ENCODE measurements at regions not wholly inside any gene's neighbourhood (a gene's known extent, or its start where the extent isn't known, plus 50 kb on each side); places are given as distances from the start of the nearest gene placed in this dataset.

GRCh38 chr4:14452001-14452400 lies 550.3 kb upstream of the CPEB2 start:
- ATAC-seq, result peak; percentile 64 to 85
- WGBS, result 30% methylated on average over 12 of the region's 12 CpGs

DNA sequence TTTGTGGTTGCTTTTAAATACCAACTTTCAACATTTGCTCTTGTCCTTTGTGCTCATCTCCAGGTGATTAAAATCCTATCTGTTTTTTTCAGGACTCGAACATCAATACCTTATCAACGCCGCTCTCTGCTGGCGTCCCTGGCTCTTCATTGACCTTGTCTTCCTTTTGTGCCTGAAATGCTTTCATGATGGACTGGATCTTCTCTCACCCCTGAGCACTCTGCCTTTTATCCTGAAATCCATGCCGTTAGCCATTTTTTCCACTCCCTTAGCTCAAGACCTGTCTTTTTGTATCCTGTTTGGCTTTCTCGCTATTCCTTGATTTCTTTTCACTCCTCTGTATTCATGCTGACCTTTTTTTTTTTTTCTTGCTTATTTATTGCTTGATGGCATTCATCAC lies 549.5 kb upstream of the CPEB2 start:
- H3K9me3 ChIP-seq (ENCODE audit: control insufficient read depth, low read length), result no peaks in the 10 kb centered on the region
- H3K27ac ChIP-seq (ENCODE audit: low read length), result no peak overlapping the region
- H3K4me3 ChIP-seq (ENCODE audit: low read length), result no peak overlapping the region
- WGBS, result 33% methylated on average over 6 of the region's 6 CpGs
- ATAC-seq (no peak), DNase-seq (no peak)
- intact Hi-C loops (cut with DNase I), result no loop called here
- peaks cover 2% of the 10 kb centered on the region for H3K4me1 ChIP-seq (ENCODE audit: control insufficient read depth, insufficient read depth, low read length)
- H3K27me3 ChIP-seq (ENCODE audit: control insufficient read depth, insufficient read depth), result no peaks in the 10 kb centered on the region

More at GRCh38 chr4:14452001-14452400, 550.3 kb upstream of the CPEB2 start:
- intact Hi-C loops (cut with DNase I), result no loop called here
- H3K4me1 ChIP-seq (ENCODE audit: control insufficient read depth, insufficient read depth, low read length), result peaks cover 2% of the 10 kb centered on the region
- no peak overlapping the region for H3K27ac ChIP-seq (ENCODE audit: low read length)
- DNase-seq, result peak; percentile 10 to 63 (median 53)
- no peaks in the 10 kb centered on the region for H3K27me3 ChIP-seq (ENCODE audit: control insufficient read depth, insufficient read depth)
- H3K9me3 ChIP-seq (ENCODE audit: control insufficient read depth, low read length), result no peaks in the 10 kb centered on the region
- H3K4me3 ChIP-seq (ENCODE audit: low read length), result no peak overlapping the region

GRCh38 chr4:14458463-14458862 lies 543.8 kb upstream of the CPEB2 start:
- no peak for DNase-seq
- H3K27ac ChIP-seq (ENCODE audit: low read length), result no peak overlapping the region
- no peaks in the 10 kb centered on the region for H3K9me3 ChIP-seq (ENCODE audit: control insufficient read depth, low read length)
- 90% methylated on average over 2 of the region's 2 CpGs for WGBS
- no peaks in the 10 kb centered on the region for H3K4me1 ChIP-seq (ENCODE audit: control insufficient read depth, insufficient read depth, low read length)
- no peaks in the 10 kb centered on the region for H3K27me3 ChIP-seq (ENCODE audit: control insufficient read depth, insufficient read depth)
- no peak for ATAC-seq
- H3K4me3 ChIP-seq (ENCODE audit: low read length), result no peak overlapping the region
- intact Hi-C loops (cut with DNase I), result no loop called here

GRCh38 chr4:14465057-14465456 lies 537.2 kb upstream of the CPEB2 start:
- Histone ChIP-seq H3K4me1 (ENCODE audit: control insufficient read depth, insufficient read depth, low read length) (no peaks in the 10 kb centered on the region), H3K27ac (ENCODE audit: low read length) (no peak overlapping the region), H3K4me3 (ENCODE audit: low read length) (no peak overlapping the region), H3K9me3 (ENCODE audit: control insufficient read depth, low read length) (no peaks in the 10 kb centered on the region), H3K27me3 (ENCODE audit: control insufficient read depth, insufficient read depth) (no peaks in the 10 kb centered on the region)
- WGBS, result 51% methylated on average over 1 of the region's 1 CpG
- intact Hi-C loops (cut with DNase I), result no loop called here
- DNase-seq (no peak), ATAC-seq (peak in 1 of 2 donors; percentile 11)

GRCh38 chr4:14465507-14465906 lies 536.8 kb upstream of the CPEB2 start:
- Histone ChIP-seq H3K4me3 (ENCODE audit: low read length) (no peak overlapping the region), H3K27ac (ENCODE audit: low read length) (no peak overlapping the region), H3K9me3 (ENCODE audit: control insufficient read depth, low read length) (no peaks in the 10 kb centered on the region), H3K4me1 (ENCODE audit: control insufficient read depth, insufficient read depth, low read length) (no peaks in the 10 kb centered on the region), H3K27me3 (ENCODE audit: control insufficient read depth, insufficient read depth) (no peaks in the 10 kb centered on the region)
- WGBS, result 33% methylated on average over 5 of the region's 5 CpGs
- DNase-seq (no peak), ATAC-seq (peak; percentile 91 to 92)
- intact Hi-C loops (cut with DNase I), result no loop called here

DNA sequence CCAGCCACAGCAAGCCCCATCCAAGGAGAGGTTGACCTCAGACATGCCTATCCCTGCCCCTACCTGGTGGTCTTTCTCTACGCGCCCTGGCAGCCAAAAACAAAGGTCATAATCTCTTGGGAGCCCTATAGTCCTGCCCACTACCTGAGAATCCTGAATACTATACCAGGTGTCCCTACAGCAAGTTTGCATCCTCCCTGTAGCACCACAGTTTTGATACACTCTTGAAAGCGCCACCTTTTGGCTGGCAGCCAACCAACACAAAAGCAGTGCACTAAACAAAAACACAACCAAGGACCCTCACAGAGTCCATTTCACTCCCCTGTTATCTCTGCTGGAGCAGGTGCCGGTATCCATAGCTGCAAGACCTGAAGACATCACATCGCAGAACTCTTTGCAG lies 523.8 kb upstream of the CPEB2 start:
- Histone ChIP-seq H3K9me3 (ENCODE audit: control insufficient read depth, low read length) (no peaks in the 10 kb centered on the region), H3K27ac (ENCODE audit: low read length) (no peak overlapping the region), H3K4me1 (ENCODE audit: control insufficient read depth, insufficient read depth, low read length) (no peaks in the 10 kb centered on the region), H3K4me3 (ENCODE audit: low read length) (no peak overlapping the region), H3K27me3 (ENCODE audit: control insufficient read depth, insufficient read depth) (no peaks in the 10 kb centered on the region)
- 92% methylated on average over 5 of the region's 5 CpGs for WGBS
- no peak for ATAC-seq
- intact Hi-C loops (cut with DNase I), result no loop called here
- DNase-seq, result peak in 1 of 3 donors; percentile 30

DNA sequence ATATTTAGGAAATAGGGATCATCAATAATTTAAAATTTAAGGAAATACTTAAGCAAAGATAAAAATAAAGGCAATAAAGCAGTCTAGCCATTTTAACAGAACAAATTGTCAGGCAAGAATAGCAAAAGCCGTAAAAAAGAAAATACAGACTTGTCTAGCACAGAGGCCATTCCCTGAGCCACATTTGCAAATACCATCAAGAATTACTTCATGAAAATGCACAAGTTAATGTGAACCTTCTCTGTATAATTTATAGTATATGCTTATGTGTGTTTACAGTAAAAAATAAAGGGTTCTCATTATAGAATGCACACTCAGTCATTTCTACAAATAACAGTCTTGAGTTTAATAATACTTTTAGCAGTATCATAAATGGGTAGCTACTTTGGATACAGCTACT lies 505.9 kb upstream of the CPEB2 start:
- no peaks in the 10 kb centered on the region for H3K27me3 ChIP-seq (ENCODE audit: control insufficient read depth, insufficient read depth)
- DNase-seq (no peak), ATAC-seq (no peak)
- H3K9me3 ChIP-seq (ENCODE audit: control insufficient read depth, low read length), result no peaks in the 10 kb centered on the region
- H3K4me1 ChIP-seq (ENCODE audit: control insufficient read depth, insufficient read depth, low read length), result no peaks in the 10 kb centered on the region
- intact Hi-C loops (cut with DNase I), result no loop called here
- 90% methylated on average over 1 of the region's 1 CpG for WGBS
- H3K4me3 ChIP-seq (ENCODE audit: low read length), result no peak overlapping the region
- no peak overlapping the region for H3K27ac ChIP-seq (ENCODE audit: low read length)

- no peak overlapping the region for H3K27ac ChIP-seq (ENCODE audit: low read length)
- H3K4me1 ChIP-seq (ENCODE audit: control insufficient read depth, insufficient read depth, low read length), result no peaks in the 10 kb centered on the region
- ATAC-seq, result no peak
- no peaks in the 10 kb centered on the region for H3K27me3 ChIP-seq (ENCODE audit: control insufficient read depth, insufficient read depth)
- intact Hi-C loops (cut with DNase I), result no loop called here
- DNase-seq, result no peak
- H3K4me3 ChIP-seq (ENCODE audit: low read length), result no peak overlapping the region
- H3K9me3 ChIP-seq (ENCODE audit: control insufficient read depth, low read length), result no peaks in the 10 kb centered on the region
These were observed 505.3 kb upstream of the CPEB2 start for GRCh38 chr4:14496969-14497368.

DNA sequence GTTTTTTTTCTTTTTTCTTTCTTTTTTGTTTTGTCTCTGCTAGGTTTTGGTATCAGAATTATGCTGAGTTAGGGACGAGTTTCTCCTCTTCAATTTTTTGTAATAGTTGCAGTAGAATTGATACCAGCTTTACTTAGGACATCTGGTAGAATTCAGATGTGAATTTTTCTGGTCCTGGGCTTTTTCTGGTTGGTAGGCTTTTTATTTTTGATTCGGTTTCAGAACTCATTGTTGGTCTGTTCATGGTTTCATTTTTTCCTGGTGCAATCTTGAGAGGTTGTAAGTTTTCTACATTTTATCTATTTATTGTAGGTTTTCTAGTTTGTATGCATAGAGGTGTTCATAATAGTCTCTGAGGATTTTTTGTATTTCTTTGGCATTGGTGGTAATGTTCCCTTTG lies 498.1 kb upstream of the CPEB2 start:
- no peaks in the 10 kb centered on the region for H3K9me3 ChIP-seq (ENCODE audit: control insufficient read depth, low read length)
- H3K27ac ChIP-seq (ENCODE audit: low read length), result no peak overlapping the region
- H3K27me3 ChIP-seq (ENCODE audit: control insufficient read depth, insufficient read depth), result no peaks in the 10 kb centered on the region
- no peak overlapping the region for H3K4me3 ChIP-seq (ENCODE audit: low read length)
- ATAC-seq, result no peak
- no peaks in the 10 kb centered on the region for H3K4me1 ChIP-seq (ENCODE audit: control insufficient read depth, insufficient read depth, low read length)
- DNase-seq, result no peak
- intact Hi-C loops (cut with DNase I), result no loop called here
- WGBS, result 71% methylated on average over 2 of the region's 2 CpGs

DNA sequence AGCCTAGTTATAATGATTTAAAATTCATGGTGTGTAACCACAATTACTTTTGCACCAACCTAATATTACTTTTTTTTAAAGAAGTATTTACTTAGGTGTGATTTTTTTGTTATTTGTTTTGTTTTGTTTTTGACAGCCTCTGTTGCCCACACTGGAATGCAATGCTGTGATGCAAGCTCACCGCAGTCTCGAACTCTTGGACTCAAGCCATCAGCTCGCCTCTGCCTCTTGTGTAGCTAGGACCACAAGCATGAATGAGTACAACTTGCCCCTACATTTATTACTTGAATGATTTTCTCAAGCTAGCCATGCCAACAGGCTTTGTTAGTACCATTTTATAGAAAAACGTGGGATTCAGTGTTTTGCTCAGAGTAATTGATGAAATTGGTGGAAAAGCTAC lies 488.8 kb upstream of the CPEB2 start:
- no peaks in the 10 kb centered on the region for H3K27me3 ChIP-seq (ENCODE audit: control insufficient read depth, insufficient read depth)
- H3K4me3 ChIP-seq (ENCODE audit: low read length), result no peak overlapping the region
- H3K4me1 ChIP-seq (ENCODE audit: control insufficient read depth, insufficient read depth, low read length), result no peaks in the 10 kb centered on the region
- no peak overlapping the region for H3K27ac ChIP-seq (ENCODE audit: low read length)
- no peaks in the 10 kb centered on the region for H3K9me3 ChIP-seq (ENCODE audit: control insufficient read depth, low read length)
- 77% methylated on average over 4 of the region's 4 CpGs for WGBS
- ATAC-seq (no peak), DNase-seq (no peak)
- intact Hi-C loops (cut with DNase I), result no loop called here

DNA sequence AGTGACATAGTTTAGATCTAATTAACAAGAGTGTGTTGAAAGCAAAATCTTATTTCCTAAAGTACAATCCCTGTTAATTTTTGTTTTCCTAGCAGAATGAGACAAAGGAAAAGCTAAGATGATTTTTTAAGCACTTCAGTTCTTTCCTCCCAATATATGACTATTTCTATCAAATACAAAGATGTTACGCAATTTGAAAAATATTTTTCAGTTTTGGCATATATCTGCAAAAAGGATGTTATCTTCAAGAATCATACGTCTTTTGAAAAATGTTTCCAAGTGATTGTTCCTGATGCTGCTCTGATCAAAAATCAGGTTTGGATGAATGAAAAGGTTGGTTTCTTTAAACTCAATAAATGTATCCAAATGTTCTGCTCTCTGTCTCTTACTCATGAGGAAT lies 486.7 kb upstream of the CPEB2 start:
- Histone ChIP-seq H3K27me3 (ENCODE audit: control insufficient read depth, insufficient read depth) (no peaks in the 10 kb centered on the region), H3K4me1 (ENCODE audit: control insufficient read depth, insufficient read depth, low read length) (no peaks in the 10 kb centered on the region), H3K4me3 (ENCODE audit: low read length) (no peak overlapping the region), H3K9me3 (ENCODE audit: control insufficient read depth, low read length) (no peaks in the 10 kb centered on the region), H3K27ac (ENCODE audit: low read length) (no peak overlapping the region)
- 71% methylated on average over 2 of the region's 2 CpGs for WGBS
- intact Hi-C loops (cut with DNase I), result no loop called here
- DNase-seq, result no peak
- ATAC-seq, result no peak

GRCh38 chr4:14518136-14518535 lies 484.1 kb upstream of the CPEB2 start:
- ATAC-seq, result no peak
- no peak for DNase-seq
- intact Hi-C loops (cut with DNase I), result no loop called here
- Histone ChIP-seq H3K4me3 (ENCODE audit: low read length) (no peak overlapping the region), H3K27me3 (ENCODE audit: control insufficient read depth, insufficient read depth) (no peaks in the 10 kb centered on the region), H3K9me3 (ENCODE audit: control insufficient read depth, low read length) (no peaks in the 10 kb centered on the region), H3K4me1 (ENCODE audit: control insufficient read depth, insufficient read depth, low read length) (no peaks in the 10 kb centered on the region), H3K27ac (ENCODE audit: low read length) (no peak overlapping the region)
- 44% methylated on average over 2 of the region's 2 CpGs for WGBS

Measured in right cardiac atrium (tissue), 5 donors.